ENCODE measurements at regions not wholly inside any gene's neighbourhood (a gene's known extent, or its start where the extent isn't known, plus 50 kb on each side); places are given as distances from the start of the nearest gene placed in this dataset.

GRCh38 chr7:46115410-46115809, 194.3 kb upstream of the IGFBP3 start:
- no peak for DNase-seq (ENCODE audit: low spot score)
- TF ChIP-seq, protein P1, sequence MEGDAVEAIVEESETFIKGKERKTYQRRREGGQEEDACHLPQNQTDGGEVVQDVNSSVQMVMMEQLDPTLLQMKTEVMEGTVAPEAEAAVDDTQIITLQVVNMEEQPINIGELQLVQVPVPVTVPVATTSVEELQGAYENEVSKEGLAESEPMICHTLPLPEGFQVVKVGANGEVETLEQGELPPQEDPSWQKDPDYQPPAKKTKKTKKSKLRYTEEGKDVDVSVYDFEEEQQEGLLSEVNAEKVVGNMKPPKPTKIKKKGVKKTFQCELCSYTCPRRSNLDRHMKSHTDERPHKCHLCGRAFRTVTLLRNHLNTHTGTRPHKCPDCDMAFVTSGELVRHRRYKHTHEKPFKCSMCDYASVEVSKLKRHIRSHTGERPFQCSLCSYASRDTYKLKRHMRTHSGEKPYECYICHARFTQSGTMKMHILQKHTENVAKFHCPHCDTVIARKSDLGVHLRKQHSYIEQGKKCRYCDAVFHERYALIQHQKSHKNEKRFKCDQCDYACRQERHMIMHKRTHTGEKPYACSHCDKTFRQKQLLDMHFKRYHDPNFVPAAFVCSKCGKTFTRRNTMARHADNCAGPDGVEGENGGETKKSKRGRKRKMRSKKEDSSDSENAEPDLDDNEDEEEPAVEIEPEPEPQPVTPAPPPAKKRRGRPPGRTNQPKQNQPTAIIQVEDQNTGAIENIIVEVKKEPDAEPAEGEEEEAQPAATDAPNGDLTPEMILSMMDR (IDR thresholded peaks at IDR 0.05) = no peak
- H3K4me3 ChIP-seq = no peak overlapping the region

GRCh38 chr7:46109437-46109836, 188.4 kb upstream of the IGFBP3 start:
- TF ChIP-seq, protein P1 (IDR thresholded peaks at IDR 0.05) = no peak
- no peak overlapping the region for H3K4me3 ChIP-seq
- no peak for DNase-seq (ENCODE audit: low spot score)
- no peak overlapping the region for H3K27ac ChIP-seq

More at GRCh38 chr7:46115410-46115809, 194.3 kb upstream of the IGFBP3 start:
- H3K27ac ChIP-seq = no peak overlapping the region

DNA sequence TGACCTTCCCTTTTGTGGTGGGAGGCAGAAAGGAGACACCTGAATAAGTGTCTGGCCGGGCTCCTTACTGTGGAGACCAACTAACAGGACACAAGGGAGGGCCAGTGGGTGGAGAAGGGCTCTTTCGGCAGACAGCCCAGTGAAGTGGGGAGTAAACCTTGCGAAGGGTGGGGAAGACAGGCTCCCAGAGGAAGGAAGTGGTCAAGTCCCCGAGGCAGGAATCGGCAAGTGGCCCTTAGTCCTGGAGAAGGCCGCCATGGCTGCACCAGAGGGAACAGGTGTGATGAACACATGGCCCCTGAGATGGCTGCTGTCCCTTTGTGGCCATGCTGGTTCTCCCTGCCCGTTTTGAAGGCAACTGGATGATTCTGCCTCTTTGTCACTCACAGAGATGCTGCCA, 187.2 kb upstream of the IGFBP3 start:
- Histone ChIP-seq H3K4me3 (no peak overlapping the region), H3K27ac (no peak overlapping the region)
- TF ChIP-seq, protein P1 (IDR thresholded peaks at IDR 0.05) = no peak
- no peak for DNase-seq (ENCODE audit: low spot score)

GRCh38 chr7:46107610-46108217, 186.6 kb upstream of the IGFBP3 start:
- DNase-seq (ENCODE audit: low spot score) = no peak
- TF ChIP-seq, protein P1 (IDR thresholded peaks at IDR 0.05) = no peak
- H3K27ac ChIP-seq = no peak overlapping the region
- H3K4me3 ChIP-seq = no peak overlapping the region

- TF ChIP-seq, protein P1 (IDR thresholded peaks at IDR 0.05) = no peak
- no peak for DNase-seq (ENCODE audit: low spot score)
- Histone ChIP-seq H3K4me3 (no peak overlapping the region), H3K27ac (no peak overlapping the region)
Measured at GRCh38 chr7:46100521-46100920, 179.4 kb upstream of the IGFBP3 start.

- H3K4me3 ChIP-seq = no peak overlapping the region
- no peak overlapping the region for H3K27ac ChIP-seq
- TF ChIP-seq, protein P1 (IDR thresholded peaks at IDR 0.05) = no peak
- DNase-seq (ENCODE audit: low spot score) = no peak
Measured at GRCh38 chr7:46099076-46099475, 178.0 kb upstream of the IGFBP3 start.

DNA sequence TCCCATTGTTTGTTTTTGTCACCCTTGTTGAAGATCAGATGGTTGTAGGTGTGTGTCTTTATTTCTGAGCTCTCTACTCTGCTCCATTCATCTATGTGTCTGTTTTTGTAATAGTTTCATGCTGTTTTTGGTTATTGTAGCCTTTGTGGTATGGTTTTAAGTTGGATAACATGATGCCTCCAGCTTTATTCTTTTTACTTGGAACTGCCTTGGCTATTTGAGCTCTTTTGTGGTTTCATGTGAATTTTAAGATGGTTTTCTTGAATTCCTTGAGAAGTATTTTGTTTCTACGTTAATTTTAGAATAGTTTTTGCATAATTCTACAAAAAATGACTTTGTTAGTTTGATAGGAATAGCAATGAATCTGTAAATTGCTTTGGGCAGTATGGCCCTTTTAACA, 170.0 kb upstream of the IGFBP3 start:
- Histone ChIP-seq H3K27ac (no peak overlapping the region), H3K4me3 (no peak overlapping the region)
- no peak for DNase-seq (ENCODE audit: low spot score)
- TF ChIP-seq, protein P1 (IDR thresholded peaks at IDR 0.05) = no peak
